GM23338 (cell line): ENCODE measurements at regions not wholly inside any gene's neighbourhood (a gene's known extent, or its start where the extent isn't known, plus 50 kb on each side); places are given as distances from the start of the nearest gene placed in this dataset.

Source experiments
- ATAC-seq: fragments of 200-7000 bp; cut with Tn5 transposase; 3 replicates; pipeline ENCODE4 v1.9.1; 2020
- DNase-seq: peaks from one replicate; pipeline ENCODE4 v3.0.0-alpha.2; 2015; ENCODE audit warnings: low spot score
- H2AFZ ChIP-seq: fragments of 200-600 bp; sonication (generic); 2 replicates; pipeline ENCODE4 v1.8.0; 2016; ENCODE audit warnings: antibody characterized with exemption, mild to moderate bottlenecking, moderate library complexity
- H3F3A ChIP-seq: fragments of 200-600 bp; sonication (generic); replicated peaks from 2 replicates; pipeline ENCODE4 v1.8.0; 2017; ENCODE audit warnings: antibody characterized with exemption, mixed run types, low read depth
- H3K27ac ChIP-seq: fragments of 200-600 bp; sonication (generic); 2 replicates; pipeline ENCODE4 v1.6.1; 2016; ENCODE audit warnings: low read depth
- H3K27me3 ChIP-seq: fragments of 200-600 bp; sonication (generic); 2 replicates; pipeline ENCODE4 v1.8.0; 2016; ENCODE audit warnings: mild to moderate bottlenecking, mixed run types, moderate library complexity; ENCODE audit not compliant: insufficient read depth
- H3K36me3 ChIP-seq: fragments of 200-600 bp; sonication (generic); 2 replicates; pipeline ENCODE4 v1.8.0; 2016; ENCODE audit warnings: mild to moderate bottlenecking; ENCODE audit not compliant: insufficient read depth
- H3K4me1 ChIP-seq: fragments of 200-600 bp; sonication (generic); 2 replicates; pipeline ENCODE4 v1.8.0; 2016; ENCODE audit warnings: mild to moderate bottlenecking, moderate library complexity; ENCODE audit not compliant: insufficient read depth
- H3K4me2 ChIP-seq: fragments of 200-600 bp; sonication (generic); 2 replicates; pipeline ENCODE4 v1.7.1; 2017; ENCODE audit warnings: mixed run types
- H3K4me3 ChIP-seq: fragments of 200-600 bp; sonication (generic); 2 replicates; pipeline ENCODE4 v1.6.1; 2016; ENCODE audit warnings: mixed run types
- H3K79me2 ChIP-seq: fragments of 200-600 bp; sonication (generic); replicated peaks from 2 replicates; pipeline ENCODE4 v1.8.0; 2017; ENCODE audit warnings: mild to moderate bottlenecking; ENCODE audit not compliant: insufficient read depth
- H3K9me2 ChIP-seq: fragments of 200-600 bp; sonication (generic); 2 replicates; pipeline ENCODE4 v1.8.0; 2017; ENCODE audit not compliant: insufficient read depth
- H4K20me1 ChIP-seq: fragments of 200-600 bp; sonication (generic); replicated peaks from 2 replicates; pipeline ENCODE4 v1.8.0; 2017; ENCODE audit warnings: mild to moderate bottlenecking; ENCODE audit not compliant: insufficient read depth
- H3K27ac Mint-ChIP-seq: 2 replicates; pipeline ENCODE4 v1.8.0; 2020; ENCODE audit warnings: inconsistent platforms, mild to moderate bottlenecking, moderate library complexity, mixed read lengths
- H3K27me3 Mint-ChIP-seq: 3 replicates; pipeline ENCODE4 v1.8.0; 2022; ENCODE audit warnings: low read depth, mild to moderate bottlenecking, moderate library complexity, mixed read lengths, inconsistent platforms; ENCODE audit not compliant: insufficient read depth, poor library complexity
- H3K36me3 Mint-ChIP-seq: 3 replicates; pipeline ENCODE4 v1.8.0; 2021; ENCODE audit warnings: low read depth, mild to moderate bottlenecking, inconsistent platforms, moderate library complexity, mixed read lengths
- H3K4me1 Mint-ChIP-seq: 3 replicates; pipeline ENCODE4 v1.8.0; 2020; ENCODE audit warnings: mild to moderate bottlenecking, inconsistent platforms, mixed read lengths
- H3K4me3 Mint-ChIP-seq: 3 replicates; pipeline ENCODE4 v1.8.0; 2021; ENCODE audit warnings: moderate library complexity, mild to moderate bottlenecking, inconsistent platforms, mixed read lengths
- H3K9me3 Mint-ChIP-seq: 3 replicates; pipeline ENCODE4 v1.8.0; 2020; ENCODE audit warnings: moderate library complexity, mild to moderate bottlenecking, inconsistent platforms, mixed read lengths
- CREB1 ChIP-seq: fragments of 250-450 bp; sonication (Bioruptor Pico); IDR thresholded peaks from 2 replicates; pipeline ENCODE4 v1.5.0; 2020; ENCODE audit warnings: low read depth, mild to moderate bottlenecking, moderate library complexity
- CTCF ChIP-seq, 2 experiments: fragments of 200-600 bp in 1 of 2; sonication (generic) in 1 of 2; conservative IDR thresholded peaks; 2 replicates each; pipeline versions ENCODE4 v1.5.1 to v1.6.1; 2016 to 2017; ENCODE audit warnings: antibody characterized with exemption in 2 of 2, low read depth in 2 of 2, mild to moderate bottlenecking in 2 of 2, moderate library complexity in 1 of 2
- EZH2phosphoT487 ChIP-seq: fragments of 200-600 bp; sonication (generic); IDR thresholded peaks from one replicate; pipeline ENCODE4 v1.8.1; 2018; ENCODE audit warnings: antibody characterized with exemption; ENCODE audit not compliant: unreplicated experiment
- JUNB ChIP-seq: IDR thresholded peaks from one replicate; pipeline ENCODE4 v1.6.1; 2016; ENCODE audit warnings: antibody characterized with exemption; ENCODE audit not compliant: unreplicated experiment
- POLR2AphosphoS5 ChIP-seq: IDR thresholded peaks from 2 replicates; pipeline ENCODE4 v1.6.1; 2016; ENCODE audit warnings: antibody characterized with exemption, low read depth
- REST ChIP-seq: IDR thresholded peaks from one replicate; pipeline ENCODE4 v1.6.1; 2018; ENCODE audit warnings: antibody characterized with exemption; ENCODE audit not compliant: unreplicated experiment
- STAT1 ChIP-seq: IDR thresholded peaks from one replicate; pipeline ENCODE4 v1.6.1; 2016; ENCODE audit warnings: antibody characterized with exemption; ENCODE audit not compliant: unreplicated experiment
- ZNF331 ChIP-seq: fragments of 250-450 bp; sonication (Bioruptor Pico); IDR thresholded peaks from 2 replicates; pipeline ENCODE4 v1.5.0; 2020; ENCODE audit warnings: low read depth, mild to moderate bottlenecking, moderate library complexity
- ZNF462 ChIP-seq: fragments of 250-450 bp; sonication (Bioruptor Pico); IDR thresholded peaks from 2 replicates; pipeline ENCODE4 v1.5.0; 2020; ENCODE audit warnings: mild to moderate bottlenecking, moderate library complexity

- Histone ChIP-seq H2AFZ (no peak overlapping the region), H3K4me1 (peaks cover 5% of the 10 kb centered on the region), H4K20me1 (no peaks in the 10 kb centered on the region), H3K9me2 (peaks cover 25% of the 10 kb centered on the region), H3F3A (no peaks in the 10 kb centered on the region), H3K27ac (no peak overlapping the region), H3K4me2 (no peak overlapping the region), H3K4me3 (no peak overlapping the region), H3K27me3 (no peaks in the 10 kb centered on the region), H3K36me3 (no peaks in the 10 kb centered on the region), H3K79me2 (no peaks in the 10 kb centered on the region)
- TF ChIP-seq POLR2AphosphoS5 (no peak), EZH2phosphoT487 (no peak), ZNF462 (CRISPR knock-in tag) (no peak), ZNF331 (CRISPR knock-in tag) (no peak)
- peaks cover 3% of the 10 kb centered on the region; the same call in 2 of the 3 replicates for H3K9me3 Mint-ChIP-seq
- DNase-seq (no peak), ATAC-seq (no peak)
- no peak overlapping the region for H3K4me3 Mint-ChIP-seq
- no peaks in the 10 kb centered on the region; the same call in 2 of the 3 replicates for H3K36me3 Mint-ChIP-seq
- no peak overlapping the region for H3K27ac Mint-ChIP-seq
- H3K27me3 Mint-ChIP-seq, result no peaks in the 10 kb centered on the region
- H3K4me1 Mint-ChIP-seq, result peaks cover 17% of the 10 kb centered on the region
Measured at GRCh38 chr11:121792185-121792584, 323.8 kb downstream of the BLID start.

GRCh38 chr11:121790430-121790829 lies 325.6 kb downstream of the BLID start:
- Mint-ChIP-seq H3K36me3 (no peaks in the 10 kb centered on the region; the same call in 1 of the 3 replicates), H3K27me3 (no peaks in the 10 kb centered on the region), H3K4me1 (peaks cover 16% of the 10 kb centered on the region), H3K4me3 (no peak overlapping the region), H3K27ac (no peak overlapping the region), H3K9me3 (peaks cover 10% of the 10 kb centered on the region; the same call in 2 of the 3 replicates)
- Histone ChIP-seq H3F3A (no peaks in the 10 kb centered on the region), H3K36me3 (no peaks in the 10 kb centered on the region), H3K27me3 (no peaks in the 10 kb centered on the region), H3K4me1 (peaks cover 5% of the 10 kb centered on the region), H3K9me2 (peaks cover 25% of the 10 kb centered on the region), H3K4me3 (no peak overlapping the region), H3K27ac (no peak overlapping the region), H3K79me2 (no peaks in the 10 kb centered on the region), H2AFZ (no peak overlapping the region), H4K20me1 (no peaks in the 10 kb centered on the region), H3K4me2 (no peak overlapping the region)
- DNase-seq (peak; percentile 36), ATAC-seq (no peak)
- no peak for TF ChIP-seq CTCF (conservative IDR thresholded peaks at IDR 0.05; ENCODE audit: low read depth in 2 of 2)
- TF ChIP-seq EZH2phosphoT487, result no peak
- TF ChIP-seq REST, result no peak
- TF ChIP-seq STAT1, result no peak
- no peak for TF ChIP-seq ZNF331 (CRISPR knock-in tag)
- no peak for TF ChIP-seq JUNB
- no peak for TF ChIP-seq CREB1
